Spinal cord (tissue), 9 donors: ENCODE measurements at regions not wholly inside any gene's neighbourhood (a gene's known extent, or its start where the extent isn't known, plus 50 kb on each side); places are given as distances from the start of the nearest gene placed in this dataset.

Experiments used
- DNase-seq, 6 donors: peaks; one replicate each; pipeline versions ENCODE4 v3.0.0 to v3.0.0-alpha.2; 2013 to 2015; ENCODE audit warnings: low spot score in 6 of 6, low read depth in 4 of 6
- H3K27ac ChIP-seq: one replicate; pipeline ENCODE4 v1.5.1; 2013; ENCODE audit warnings: low read depth, low read length, control low read depth
- H3K27me3 ChIP-seq: one replicate; pipeline ENCODE4 v1.6.1; 2013; ENCODE audit warnings: low read length; ENCODE audit not compliant: control insufficient read depth, insufficient read depth
- H3K36me3 ChIP-seq: one replicate; pipeline ENCODE4 v1.6.1; 2013; ENCODE audit warnings: low read length; ENCODE audit not compliant: control insufficient read depth, insufficient read depth
- H3K4me1 ChIP-seq: one replicate; pipeline ENCODE4 v1.6.1; 2013; ENCODE audit warnings: low read length; ENCODE audit not compliant: control insufficient read depth, insufficient read depth
- H3K4me3 ChIP-seq: one replicate; pipeline ENCODE4 v1.5.1; 2013; ENCODE audit warnings: low read depth, low read length, control low read depth
- H3K9me3 ChIP-seq: one replicate; pipeline ENCODE4 v1.6.1; 2013; ENCODE audit warnings: low read length; ENCODE audit not compliant: control insufficient read depth, insufficient read depth
- whole genome bisulfite sequencing: methylation state at CpG from one replicate; pipeline ENCODE4 v1.1.5; 2013; ENCODE audit warnings: missing lambda C conversion rate; ENCODE audit not compliant: insufficient coverage; 5-methylcytosine and 5-hydroxymethylcytosine counted together
- donor health status: healthy.

DNA sequence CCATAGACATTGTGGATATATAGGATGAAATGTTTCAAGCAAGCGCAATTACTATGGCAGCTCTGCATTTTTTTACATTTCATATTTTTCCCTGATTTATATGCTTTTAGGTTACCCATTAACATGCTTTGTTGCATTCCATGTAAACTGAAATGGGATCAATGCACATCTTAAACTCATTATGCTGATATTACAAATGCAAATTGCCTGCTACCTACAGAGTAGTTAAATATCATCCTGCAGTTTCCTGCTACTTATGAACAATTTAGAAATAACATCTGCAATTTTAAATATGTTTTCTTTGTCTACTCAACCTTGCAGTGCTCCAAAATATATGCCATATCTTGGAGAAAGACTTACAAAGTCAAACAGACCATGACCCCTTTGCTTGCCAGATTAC lies 526.9 kb upstream of the NECTIN3 start:
- WGBS = no CpG with 5 or more reads among the region's 1 CpG
- no peaks in the 10 kb centered on the region for H3K36me3 ChIP-seq

DNA sequence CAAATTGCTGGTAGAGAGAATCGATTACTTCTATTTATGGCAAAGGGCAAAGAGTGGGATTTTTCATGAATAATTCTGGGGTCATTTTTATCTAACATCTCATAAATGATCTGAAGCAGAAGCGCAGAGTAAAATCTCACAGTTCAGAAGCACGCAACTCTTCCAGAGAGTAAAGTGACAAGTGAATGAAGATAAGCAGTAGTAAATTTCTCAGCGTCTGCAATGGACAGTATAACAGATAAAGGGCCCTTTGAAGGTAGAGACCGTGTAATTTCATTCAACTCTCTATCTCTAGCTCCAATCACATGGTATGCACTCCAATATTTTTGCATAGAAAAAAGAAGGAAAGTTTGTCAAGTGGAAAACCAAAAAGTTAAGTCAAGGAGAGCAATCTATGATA lies 521.1 kb upstream of the NECTIN3 start:
- no CpG with 5 or more reads among the region's 5 CpGs for WGBS
- no peak for DNase-seq
- no peaks in the 10 kb centered on the region for H3K9me3 ChIP-seq

More for the DNA sequence above, 526.9 kb upstream of the NECTIN3 start:
- H3K9me3 ChIP-seq = no peaks in the 10 kb centered on the region
- H3K4me3 ChIP-seq = no peak overlapping the region
- H3K4me1 ChIP-seq = no peaks in the 10 kb centered on the region
- DNase-seq = peak in 1 of 6 donors; percentile 78
- no peak overlapping the region for H3K27ac ChIP-seq
- no peaks in the 10 kb centered on the region for H3K27me3 ChIP-seq

DNA sequence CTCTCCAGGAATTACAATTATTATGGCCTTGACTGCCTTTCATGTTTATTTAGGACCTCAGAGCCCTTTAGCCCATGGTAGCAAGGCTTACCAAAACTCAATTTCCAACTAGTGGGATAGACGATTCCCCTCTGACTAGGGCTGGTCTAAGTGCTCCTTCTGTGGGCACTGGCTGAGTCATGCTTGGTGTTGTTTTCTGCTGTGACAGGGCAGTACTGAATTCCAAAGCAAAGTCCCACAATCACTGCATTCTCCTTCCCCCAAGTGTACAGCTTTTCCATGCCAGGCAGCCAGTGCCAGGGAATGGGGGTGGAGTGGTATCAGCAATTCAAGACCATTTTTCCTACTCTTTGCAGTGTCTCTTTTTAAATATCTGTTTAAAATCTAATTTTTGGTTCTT lies 509.0 kb upstream of the NECTIN3 start:
- H3K27ac ChIP-seq = no peak overlapping the region
- no peaks in the 10 kb centered on the region for H3K27me3 ChIP-seq
- no peaks in the 10 kb centered on the region for H3K4me1 ChIP-seq
- H3K9me3 ChIP-seq = no peaks in the 10 kb centered on the region
- no peak overlapping the region for H3K4me3 ChIP-seq
- DNase-seq = no peak
- no CpG with 5 or more reads among the region's 1 CpG for WGBS
- H3K36me3 ChIP-seq = no peaks in the 10 kb centered on the region

More for the DNA sequence above, 521.1 kb upstream of the NECTIN3 start:
- H3K4me3 ChIP-seq = no peak overlapping the region
- no peaks in the 10 kb centered on the region for H3K36me3 ChIP-seq
- H3K27me3 ChIP-seq = no peaks in the 10 kb centered on the region
- no peaks in the 10 kb centered on the region for H3K4me1 ChIP-seq
- no peak overlapping the region for H3K27ac ChIP-seq

GRCh38 chr3:110564674-110565073 lies 506.9 kb upstream of the NECTIN3 start:
- no peaks in the 10 kb centered on the region for H3K27me3 ChIP-seq
- no peaks in the 10 kb centered on the region for H3K36me3 ChIP-seq
- no peaks in the 10 kb centered on the region for H3K4me1 ChIP-seq
- no peak overlapping the region for H3K27ac ChIP-seq
- no peak overlapping the region for H3K4me3 ChIP-seq
- DNase-seq = no peak
- no peaks in the 10 kb centered on the region for H3K9me3 ChIP-seq

GRCh38 chr3:110567029-110567428 lies 504.6 kb upstream of the NECTIN3 start:
- Histone ChIP-seq H3K4me1 (no peaks in the 10 kb centered on the region), H3K36me3 (no peaks in the 10 kb centered on the region), H3K27ac (no peak overlapping the region), H3K27me3 (no peaks in the 10 kb centered on the region), H3K9me3 (no peaks in the 10 kb centered on the region), H3K4me3 (no peak overlapping the region)
- no peak for DNase-seq
- no CpG with 5 or more reads among the region's 2 CpGs for WGBS

GRCh38 chr3:110568246-110568645 lies 503.4 kb upstream of the NECTIN3 start:
- Histone ChIP-seq H3K4me3 (no peak overlapping the region), H3K4me1 (no peaks in the 10 kb centered on the region), H3K27ac (no peak overlapping the region), H3K27me3 (no peaks in the 10 kb centered on the region), H3K9me3 (no peaks in the 10 kb centered on the region), H3K36me3 (no peaks in the 10 kb centered on the region)
- WGBS = no CpG with 5 or more reads among the region's 2 CpGs
- DNase-seq = no peak

DNA sequence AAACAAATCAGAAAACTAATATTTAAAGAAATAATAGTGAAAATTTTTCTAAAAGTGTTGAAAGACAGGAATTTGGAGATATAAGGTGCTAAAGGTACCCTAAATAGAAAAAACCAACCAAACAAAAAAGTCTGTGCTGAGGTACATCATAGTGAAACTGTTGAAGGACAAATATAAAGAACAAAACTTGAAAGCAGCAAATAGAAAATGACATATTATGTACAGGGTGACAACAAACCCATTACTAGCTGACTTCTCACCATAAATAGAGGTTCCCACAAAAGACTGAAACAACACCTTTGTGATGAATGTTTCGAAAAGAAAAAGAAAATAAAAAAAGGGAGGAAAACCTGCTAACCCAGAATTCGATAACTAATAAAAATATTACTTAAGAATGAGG lies 502.5 kb upstream of the NECTIN3 start:
- H3K4me1 ChIP-seq = no peaks in the 10 kb centered on the region
- no CpG with 5 or more reads among the region's 2 CpGs for WGBS
- H3K9me3 ChIP-seq = no peaks in the 10 kb centered on the region
- DNase-seq = no peak
- no peaks in the 10 kb centered on the region for H3K36me3 ChIP-seq
- no peak overlapping the region for H3K4me3 ChIP-seq
- H3K27ac ChIP-seq = no peak overlapping the region
- no peaks in the 10 kb centered on the region for H3K27me3 ChIP-seq

DNA sequence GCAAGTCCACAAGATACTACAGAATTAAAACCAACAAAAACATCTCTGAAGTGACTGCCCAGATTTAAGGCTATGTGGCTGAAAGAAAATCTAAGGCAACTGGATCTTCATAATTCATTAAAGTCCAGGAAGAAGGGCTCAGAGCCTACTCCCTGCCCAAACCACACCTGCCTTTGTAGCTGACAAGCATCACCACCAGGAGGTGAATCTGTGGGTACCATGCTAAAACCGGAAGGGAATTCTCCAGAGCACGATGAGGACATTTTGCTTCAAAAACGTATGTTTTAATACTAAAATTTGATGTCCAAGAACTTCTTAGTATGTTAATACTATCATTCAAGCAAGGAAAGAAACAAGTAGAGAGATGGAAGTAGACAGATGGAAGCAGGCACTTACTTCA lies 495.9 kb upstream of the NECTIN3 start:
- H3K27me3 ChIP-seq = no peaks in the 10 kb centered on the region
- no peak overlapping the region for H3K4me3 ChIP-seq
- no CpG with 5 or more reads among the region's 3 CpGs for WGBS
- no peaks in the 10 kb centered on the region for H3K4me1 ChIP-seq
- no peaks in the 10 kb centered on the region for H3K36me3 ChIP-seq
- H3K9me3 ChIP-seq = no peaks in the 10 kb centered on the region
- no peak overlapping the region for H3K27ac ChIP-seq
- DNase-seq = no peak

GRCh38 chr3:110576960-110577359 lies 494.7 kb upstream of the NECTIN3 start:
- H3K27ac ChIP-seq = no peak overlapping the region

GRCh38 chr3:110577854-110578253 lies 493.8 kb upstream of the NECTIN3 start:
- no CpG with 5 or more reads among the region's 2 CpGs for WGBS
- Histone ChIP-seq H3K4me1 (no peaks in the 10 kb centered on the region), H3K9me3 (no peaks in the 10 kb centered on the region), H3K36me3 (no peaks in the 10 kb centered on the region), H3K4me3 (no peak overlapping the region), H3K27me3 (no peaks in the 10 kb centered on the region), H3K27ac (no peak overlapping the region)
- no peak for DNase-seq

More at GRCh38 chr3:110576960-110577359, 494.7 kb upstream of the NECTIN3 start:
- H3K4me3 ChIP-seq = no peak overlapping the region
- WGBS = no CpG with 5 or more reads among the region's 3 CpGs
- no peaks in the 10 kb centered on the region for H3K9me3 ChIP-seq
- H3K4me1 ChIP-seq = no peaks in the 10 kb centered on the region
- H3K36me3 ChIP-seq = no peaks in the 10 kb centered on the region
- H3K27me3 ChIP-seq = no peaks in the 10 kb centered on the region
- DNase-seq = no peak
